ENCODE measurements at regions not wholly inside any gene's neighbourhood (a gene's known extent, or its start where the extent isn't known, plus 50 kb on each side); places are given as distances from the start of the nearest gene placed in this dataset.

GRCh38 chr7:12052211-12052610 lies 158.9 kb upstream of the TMEM106B start:
- TF ChIP-seq CTCF (IDR thresholded peaks at IDR 0.05; ENCODE audit: poor library complexity) (no peak), EZH2 (IDR thresholded peaks at IDR 0.05; ENCODE audit: borderline replicate concordance) (no peak), EZH2phosphoT487 (IDR thresholded peaks at IDR 0.05; ENCODE audit: low read depth, severe bottlenecking, unreplicated experiment) (no peak)

Data from hepatocyte (in vitro differentiated cells).